K562 (cell line): ENCODE measurements at regions not wholly inside any gene's neighbourhood (a gene's known extent, or its start where the extent isn't known, plus 50 kb on each side); places are given as distances from the start of the nearest gene placed in this dataset.

Experiments used
- ATAC-seq: fragments of 200-7000 bp; cut with Tn5 transposase; 3 replicates; pipeline ENCODE4 v1.9.1; 2020; ENCODE audit warnings: moderate library complexity
- BruUV-seq: library from RNA; stranded (reverse); fragments of 400-500 nt; replicated peaks from 2 replicates; lab custom pipeline; 2021; lab: Mats Ljungman, UMichigan
- CTCF ChIA-PET: fragments of 300-600 bp; formaldehyde crosslinking; extraction: SDS; loops from one replicate; lab custom pipeline; 2021; ENCODE audit warnings: low intra/inter-chr PET ratio; lab: Yijun Ruan, JAX
- POLR2A ChIA-PET: fragments of 300-600, 350-650 bp; sonication (Branson Sonifier 250); formaldehyde crosslinking; extraction: SDS; loops from one replicate; lab custom pipeline; 2021; ENCODE audit warnings: antibody characterized with exemption, inconsistent platforms; lab: Yijun Ruan, JAX
- DNase-seq, 4 experiments: peaks; one replicate each; pipeline versions ENCODE4 v3.0.0 to v3.0.0-alpha.2; 2011 to 2018; ENCODE audit warnings: low spot score in 3 of 4, mixed read lengths in 3 of 4; ENCODE audit errors: extremely low read depth in 1 of 4
- FAIRE-seq: peaks from 2 replicates; lab custom pipeline; 2011; peaks lifted over from hg19 to GRCh38; lab: Jason Lieb, UNC
- H2AFZ ChIP-seq: 2 replicates; pipeline ENCODE4 v1.6.0; 2011; ENCODE audit warnings: low read depth, low read length, control low read depth, inconsistent platforms
- H3K27ac ChIP-seq: fragments of 200-600 bp; 3 replicates; pipeline ENCODE4 v1.8.0; 2011; ENCODE audit warnings: low read depth, mild to moderate bottlenecking, control low read depth, inconsistent platforms, low read length, moderate library complexity, mixed read lengths; ENCODE audit errors: extremely low read depth
- H3K27me3 ChIP-seq, 2 experiments: fragments of 300-600 bp in 1 of 2; 2 replicates in 1 of 2; 3 replicates in 1 of 2; pipeline versions ENCODE4 v1.6.0 to v1.8.0; 2011; ENCODE audit warnings: inconsistent platforms in 2 of 2, low read length in 2 of 2, mild to moderate bottlenecking in 1 of 2, mixed read lengths in 1 of 2, moderate library complexity in 1 of 2; ENCODE audit not compliant: control insufficient read depth in 2 of 2, insufficient read depth in 2 of 2
- H3K36me3 ChIP-seq: fragments of 300-600 bp; 3 replicates; pipeline ENCODE4 v1.8.0; 2011; ENCODE audit warnings: mild to moderate bottlenecking, low read length, inconsistent platforms; ENCODE audit not compliant: control insufficient read depth, insufficient read depth
- H3K4me1 ChIP-seq, 2 experiments: fragments of 200-600 bp in 1 of 2; replicated peaks in 1 of 2; 2 replicates in 1 of 2; 3 replicates in 1 of 2; pipeline versions ENCODE4 v1.5.1 to v1.8.0; 2011; ENCODE audit warnings: inconsistent platforms in 2 of 2, low read length in 2 of 2, mild to moderate bottlenecking in 1 of 2, mixed read lengths in 1 of 2, moderate library complexity in 1 of 2; ENCODE audit not compliant: control insufficient read depth in 2 of 2, insufficient read depth in 2 of 2
- H3K4me2 ChIP-seq: 2 replicates; pipeline ENCODE4 v1.6.1; 2011; ENCODE audit warnings: low read length, control low read depth, inconsistent platforms, mixed read lengths; ENCODE audit not compliant: insufficient read depth
- H3K4me3 ChIP-seq: fragments of 200-600 bp; sonication (generic), shearing (Covaris generic); 2 replicates; pipeline ENCODE4 v1.5.1; 2016; ENCODE audit warnings: control low read depth, inconsistent platforms
- H3K79me2 ChIP-seq: fragments of 200-600 bp; 3 replicates; pipeline ENCODE4 v1.8.0; 2011; ENCODE audit warnings: low read length, inconsistent platforms; ENCODE audit not compliant: control insufficient read depth, insufficient read depth
- H3K9ac ChIP-seq, 2 experiments: 2 replicates each; pipeline versions ENCODE4 v1.6.0 to v1.6.1; 2011; ENCODE audit warnings: low read depth in 2 of 2, low read length in 2 of 2, control low read depth in 1 of 2, inconsistent platforms in 1 of 2, mild to moderate bottlenecking in 1 of 2, mixed read lengths in 1 of 2; ENCODE audit not compliant: insufficient read depth in 1 of 2
- H3K9me1 ChIP-seq: one replicate; pipeline ENCODE4 v1.6.0; 2011; ENCODE audit warnings: inconsistent platforms, mild to moderate bottlenecking, low read length, moderate library complexity; ENCODE audit not compliant: control insufficient read depth, insufficient read depth
- H3K9me3 ChIP-seq: replicated peaks from 2 replicates; pipeline ENCODE4 v1.5.1; 2011; ENCODE audit warnings: low read depth, low read length, inconsistent platforms; ENCODE audit not compliant: control insufficient read depth, insufficient read depth
- H4K20me1 ChIP-seq: replicated peaks from 2 replicates; pipeline ENCODE4 v1.6.1; 2011; ENCODE audit warnings: low read length, inconsistent platforms, mixed read lengths; ENCODE audit not compliant: control insufficient read depth, insufficient read depth
- ESRRA ChIP-seq: fragments of 450-650 bp; IDR thresholded peaks from 2 replicates; pipeline ENCODE4 v1.6.1; 2014; ENCODE audit warnings: low read depth, mild to moderate bottlenecking, moderate library complexity, borderline replicate concordance
- HNRNPL ChIP-seq: fragments of 200-400 bp; formaldehyde crosslinking; IDR thresholded peaks from 2 replicates; pipeline ENCODE4 v1.6.1; 2017; ENCODE audit warnings: low read depth, mild to moderate bottlenecking, low read length
- MYBL2 ChIP-seq, 2 experiments: fragments of 450-650 bp in 1 of 2; sonication (generic) in 1 of 2; formaldehyde crosslinking in 1 of 2; IDR thresholded peaks; 2 replicates each; pipeline versions ENCODE4 v1.6.1 to v1.8.1; 2017 to 2022; ENCODE audit warnings: borderline replicate concordance in 1 of 2, inconsistent platforms in 1 of 2, low read depth in 1 of 2, mild to moderate bottlenecking in 1 of 2, missing genetic modification reagents in 1 of 2, moderate library complexity in 1 of 2
- RAD21 ChIP-seq, 2 experiments: fragments of 250-450 bp in 1 of 2; fragments of 450-650 bp in 1 of 2; sonication (Bioruptor Pico) in 1 of 2; formaldehyde crosslinking in 1 of 2; IDR thresholded peaks in 1 of 2; conservative IDR thresholded peaks in 1 of 2; 2 replicates each; pipeline versions ENCODE4 v1.4.0 to v1.8.0; 2020 to 2022; ENCODE audit warnings: mild to moderate bottlenecking in 2 of 2, moderate library complexity in 1 of 2
- RBBP5 ChIP-seq: fragments of 200-600 bp; sonication (generic); IDR thresholded peaks from 2 replicates; pipeline ENCODE4 v1.6.1; 2012; ENCODE audit warnings: borderline replicate concordance, mild to moderate bottlenecking, low read length, control low read depth, inconsistent platforms; ENCODE audit not compliant: insufficient read depth, poor library complexity, severe bottlenecking
- RBM34 ChIP-seq: fragments of 200-400 bp; formaldehyde crosslinking; IDR thresholded peaks from 2 replicates; pipeline ENCODE4 v1.6.1; 2018; ENCODE audit warnings: low read length, borderline replicate concordance; ENCODE audit not compliant: insufficient read depth
- TBL1XR1 ChIP-seq, 2 experiments: IDR thresholded peaks; 2 replicates each; pipeline ENCODE4 v1.6.1; 2012; ENCODE audit warnings: improper control_type of control experiment in 2 of 2, low read length in 2 of 2, mild to moderate bottlenecking in 1 of 2
- ZNF12 ChIP-seq: sonication (generic); formaldehyde crosslinking; IDR thresholded peaks from 2 replicates; pipeline ENCODE4 v1.4.0; 2020; ENCODE audit warnings: mild to moderate bottlenecking, missing genetic modification reagents
- ZNF174 ChIP-seq: fragments of 250-450 bp; sonication (Bioruptor Pico); IDR thresholded peaks from 2 replicates; pipeline ENCODE4 v1.4.0; 2020; ENCODE audit warnings: mild to moderate bottlenecking
- WGBS: fragments of 100-300 bp; shearing (Covaris generic); methylation state at CpG from one replicate; pipeline ENCODE4 v1.1.6; 2016; ENCODE audit warnings: low coverage, mixed read lengths; ENCODE audit not compliant: insufficient coverage; ENCODE audit errors: missing lambda C conversion rate; 5-methylcytosine and 5-hydroxymethylcytosine counted together
- in situ Hi-C: fragments of 300-500 bp; cut with MboI; formaldehyde crosslinking; loops from 4 replicates; pipeline ENCODE4 v1.15.0; 2018; ENCODE audit warnings: inconsistent platforms, mixed read lengths
- intact Hi-C: fragments of 100-400 bp; cut with micrococcal nuclease; formaldehyde crosslinking; loops from 2 replicates; pipeline ENCODE4 v1.14.2; 2022
- TF ChIP-seq, protein P1 (sequence below): fragments of 450-650 bp; IDR thresholded peaks from 2 replicates; pipeline ENCODE4 v1.6.1; 2018; ENCODE audit not compliant: partially characterized antibody
- TF ChIP-seq, protein P2 (sequence below): sonication (generic); formaldehyde crosslinking; IDR thresholded peaks from 2 replicates; pipeline ENCODE4 v1.8.0; 2022; ENCODE audit warnings: mild to moderate bottlenecking, missing genetic modification reagents

- TF ChIP-seq, protein P1, sequence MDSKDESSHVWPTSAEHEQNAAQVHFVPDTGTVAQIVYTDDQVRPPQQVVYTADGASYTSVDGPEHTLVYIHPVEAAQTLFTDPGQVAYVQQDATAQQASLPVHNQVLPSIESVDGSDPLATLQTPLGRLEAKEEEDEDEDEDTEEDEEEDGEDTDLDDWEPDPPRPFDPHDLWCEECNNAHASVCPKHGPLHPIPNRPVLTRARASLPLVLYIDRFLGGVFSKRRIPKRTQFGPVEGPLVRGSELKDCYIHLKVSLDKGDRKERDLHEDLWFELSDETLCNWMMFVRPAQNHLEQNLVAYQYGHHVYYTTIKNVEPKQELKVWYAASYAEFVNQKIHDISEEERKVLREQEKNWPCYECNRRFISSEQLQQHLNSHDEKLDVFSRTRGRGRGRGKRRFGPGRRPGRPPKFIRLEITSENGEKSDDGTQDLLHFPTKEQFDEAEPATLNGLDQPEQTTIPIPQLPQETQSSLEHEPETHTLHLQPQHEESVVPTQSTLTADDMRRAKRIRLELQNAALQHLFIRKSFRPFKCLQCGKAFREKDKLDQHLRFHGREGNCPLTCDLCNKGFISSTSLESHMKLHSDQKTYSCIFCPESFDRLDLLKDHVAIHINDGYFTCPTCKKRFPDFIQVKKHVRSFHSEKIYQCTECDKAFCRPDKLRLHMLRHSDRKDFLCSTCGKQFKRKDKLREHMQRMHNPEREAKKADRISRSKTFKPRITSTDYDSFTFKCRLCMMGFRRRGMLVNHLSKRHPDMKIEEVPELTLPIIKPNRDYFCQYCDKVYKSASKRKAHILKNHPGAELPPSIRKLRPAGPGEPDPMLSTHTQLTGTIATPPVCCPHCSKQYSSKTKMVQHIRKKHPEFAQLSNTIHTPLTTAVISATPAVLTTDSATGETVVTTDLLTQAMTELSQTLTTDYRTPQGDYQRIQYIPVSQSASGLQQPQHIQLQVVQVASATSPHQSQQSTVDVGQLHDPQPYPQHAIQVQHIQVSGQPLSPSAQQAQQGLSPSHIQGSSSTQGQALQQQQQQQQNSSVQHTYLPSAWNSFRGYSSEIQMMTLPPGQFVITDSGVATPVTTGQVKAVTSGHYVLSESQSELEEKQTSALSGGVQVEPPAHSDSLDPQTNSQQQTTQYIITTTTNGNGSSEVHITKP, result no peak
- no peak for TF ChIP-seq ZNF12 (CRISPR knock-in tag)
- no peak for TF ChIP-seq ESRRA
- TF ChIP-seq HNRNPL, result no peak
- TF ChIP-seq RBM34, result no peak
- TF ChIP-seq, all 486 proteins: peak for 0
Observed at GRCh38 chr4:33422656-33423055, 2702.5 kb downstream of the PCDH7 start (continued).

- no peaks in the 10 kb centered on the region for H4K20me1 ChIP-seq
- H3K9me1 ChIP-seq, result no peaks in the 10 kb centered on the region
- TF ChIP-seq RBBP5 (no peak), TBL1XR1 (IDR thresholded peaks at IDR 0.05; ENCODE audit: low read length in 2 of 2) (no peak), ZNF174 (CRISPR knock-in tag) (no peak), MYBL2 (IDR thresholded peaks at IDR 0.05; ENCODE audit: low read depth) (no peak), MYBL2 (CRISPR knock-in tag; IDR thresholded peaks at IDR 0.05; ENCODE audit: borderline replicate concordance) (no peak), RAD21 (CRISPR knock-in tag; conservative IDR thresholded peaks at IDR 0.05 in 1 of 2, IDR thresholded peaks at IDR 0.05 in 1 of 2) (no peak)
- TF ChIP-seq, protein P2, sequence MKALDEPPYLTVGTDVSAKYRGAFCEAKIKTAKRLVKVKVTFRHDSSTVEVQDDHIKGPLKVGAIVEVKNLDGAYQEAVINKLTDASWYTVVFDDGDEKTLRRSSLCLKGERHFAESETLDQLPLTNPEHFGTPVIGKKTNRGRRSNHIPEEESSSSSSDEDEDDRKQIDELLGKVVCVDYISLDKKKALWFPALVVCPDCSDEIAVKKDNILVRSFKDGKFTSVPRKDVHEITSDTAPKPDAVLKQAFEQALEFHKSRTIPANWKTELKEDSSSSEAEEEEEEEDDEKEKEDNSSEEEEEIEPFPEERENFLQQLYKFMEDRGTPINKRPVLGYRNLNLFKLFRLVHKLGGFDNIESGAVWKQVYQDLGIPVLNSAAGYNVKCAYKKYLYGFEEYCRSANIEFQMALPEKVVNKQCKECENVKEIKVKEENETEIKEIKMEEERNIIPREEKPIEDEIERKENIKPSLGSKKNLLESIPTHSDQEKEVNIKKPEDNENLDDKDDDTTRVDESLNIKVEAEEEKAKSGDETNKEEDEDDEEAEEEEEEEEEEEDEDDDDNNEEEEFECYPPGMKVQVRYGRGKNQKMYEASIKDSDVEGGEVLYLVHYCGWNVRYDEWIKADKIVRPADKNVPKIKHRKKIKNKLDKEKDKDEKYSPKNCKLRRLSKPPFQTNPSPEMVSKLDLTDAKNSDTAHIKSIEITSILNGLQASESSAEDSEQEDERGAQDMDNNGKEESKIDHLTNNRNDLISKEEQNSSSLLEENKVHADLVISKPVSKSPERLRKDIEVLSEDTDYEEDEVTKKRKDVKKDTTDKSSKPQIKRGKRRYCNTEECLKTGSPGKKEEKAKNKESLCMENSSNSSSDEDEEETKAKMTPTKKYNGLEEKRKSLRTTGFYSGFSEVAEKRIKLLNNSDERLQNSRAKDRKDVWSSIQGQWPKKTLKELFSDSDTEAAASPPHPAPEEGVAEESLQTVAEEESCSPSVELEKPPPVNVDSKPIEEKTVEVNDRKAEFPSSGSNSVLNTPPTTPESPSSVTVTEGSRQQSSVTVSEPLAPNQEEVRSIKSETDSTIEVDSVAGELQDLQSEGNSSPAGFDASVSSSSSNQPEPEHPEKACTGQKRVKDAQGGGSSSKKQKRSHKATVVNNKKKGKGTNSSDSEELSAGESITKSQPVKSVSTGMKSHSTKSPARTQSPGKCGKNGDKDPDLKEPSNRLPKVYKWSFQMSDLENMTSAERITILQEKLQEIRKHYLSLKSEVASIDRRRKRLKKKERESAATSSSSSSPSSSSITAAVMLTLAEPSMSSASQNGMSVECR (CRISPR knock-in tag), result no peak
- H3K4me2 ChIP-seq, result no peak overlapping the region
- FAIRE-seq (no peak), ATAC-seq (no peak), DNase-seq (no peak)
- no peaks in the 10 kb centered on the region for H3K4me1 ChIP-seq
- no peak overlapping the region for H3K4me3 ChIP-seq
- no peak overlapping the region for H3K27ac ChIP-seq
- no peaks in the 10 kb centered on the region for H3K36me3 ChIP-seq
- H3K9me3 ChIP-seq, result no peaks in the 10 kb centered on the region
- no peaks in the 10 kb centered on the region for H3K79me2 ChIP-seq
- POLR2A ChIA-PET, result no interaction called here
- in situ Hi-C loops (no loop called here), intact Hi-C loops (no loop called here)
- 0% methylated on average over 1 of the region's 1 CpG for WGBS
- no peak overlapping the region for H3K9ac ChIP-seq
- no peak overlapping the region for H2AFZ ChIP-seq
- CTCF ChIA-PET, result no interaction called here
- no peaks in the 10 kb centered on the region for H3K27me3 ChIP-seq
- no TSS peak for BruUV-seq
Observed at GRCh38 chr4:33425936-33426335, 2705.8 kb downstream of the PCDH7 start.
